Endometrium (tissue), 2 donors: ENCODE measurements at regions not wholly inside any gene's neighbourhood (a gene's known extent, or its start where the extent isn't known, plus 50 kb on each side); places are given as distances from the start of the nearest gene placed in this dataset.

ENCODE experiments used
- FAIRE-seq: peaks from 2 replicates; lab custom pipeline; 2012; peaks lifted over from hg19 to GRCh38; lab: Jason Lieb, UNC
- donor health status: control.
- donor health status: control.

- no peak for FAIRE-seq
Measured at GRCh38 chr12:92342574-92342973, 196.9 kb upstream of the BTG1 start.

- no peak for FAIRE-seq
Measured at GRCh38 chr12:92341065-92341668, 195.5 kb upstream of the BTG1 start.

GRCh38 chr12:92340441-92341064, 194.9 kb upstream of the BTG1 start:
- FAIRE-seq, result no peak

- FAIRE-seq, result no peak
Measured at GRCh38 chr12:92340003-92340402, 194.4 kb upstream of the BTG1 start.

GRCh38 chr12:92339198-92339821, 193.7 kb upstream of the BTG1 start:
- FAIRE-seq, result no peak

- FAIRE-seq, result no peak
Measured at GRCh38 chr12:92338671-92339070, 193.0 kb upstream of the BTG1 start.

- FAIRE-seq, result no peak
Measured at GRCh38 chr12:92338102-92338501, 192.5 kb upstream of the BTG1 start.

GRCh38 chr12:92337128-92337527, 191.5 kb upstream of the BTG1 start:
- FAIRE-seq, result no peak

GRCh38 chr12:92336641-92337040, 191.0 kb upstream of the BTG1 start:
- FAIRE-seq, result no peak

- FAIRE-seq, result peak; percentile 23
Measured at GRCh38 chr12:92335831-92336230, 190.2 kb upstream of the BTG1 start.

GRCh38 chr12:92334552-92334951, 188.9 kb upstream of the BTG1 start:
- FAIRE-seq, result no peak

GRCh38 chr12:92332552-92332951, 186.9 kb upstream of the BTG1 start:
- FAIRE-seq, result no peak

GRCh38 chr12:92331383-92331782, 185.7 kb upstream of the BTG1 start:
- no peak for FAIRE-seq

- no peak for FAIRE-seq
Measured at GRCh38 chr12:92330654-92331053, 185.0 kb upstream of the BTG1 start.

GRCh38 chr12:92326877-92327276, 181.2 kb upstream of the BTG1 start:
- FAIRE-seq, result no peak

GRCh38 chr12:92324849-92325500, 179.3 kb upstream of the BTG1 start:
- FAIRE-seq, result no peak

GRCh38 chr12:92312463-92312964, 166.9 kb upstream of the BTG1 start:
- FAIRE-seq, result no peak

- FAIRE-seq, result no peak
Measured at GRCh38 chr12:92304371-92305055, 158.9 kb upstream of the BTG1 start.

GRCh38 chr12:92302041-92302829, 156.6 kb upstream of the BTG1 start:
- no peak for FAIRE-seq

GRCh38 chr12:92301356-92301755, 155.7 kb upstream of the BTG1 start:
- no peak for FAIRE-seq

- no peak for FAIRE-seq
Measured at GRCh38 chr12:92300777-92301176, 155.1 kb upstream of the BTG1 start.

GRCh38 chr12:92299744-92300143, 154.1 kb upstream of the BTG1 start:
- FAIRE-seq, result no peak
